H1 (cell line): ENCODE measurements at regions not wholly inside any gene's neighbourhood (a gene's known extent, or its start where the extent isn't known, plus 50 kb on each side); places are given as distances from the start of the nearest gene placed in this dataset.

Experiments
- ASH2L ChIP-seq: fragments of 200-600, 300-600 bp; sonication (generic); IDR thresholded peaks from one replicate; pipeline ENCODE4 v1.7.1; 2017; ENCODE audit warnings: low read length
- CBX5 ChIP-seq: fragments of 300-800, 300-1000 bp; sonication (generic); IDR thresholded peaks from 2 replicates; pipeline ENCODE4 v1.7.1; 2016; ENCODE audit warnings: antibody characterized with exemption, low read length, low read depth
- MAX ChIP-seq: IDR thresholded peaks from 2 replicates; pipeline ENCODE4 v1.6.1; 2012; ENCODE audit warnings: inconsistent platforms
- SIRT6 ChIP-seq: IDR thresholded peaks from one replicate; pipeline ENCODE4 v1.7.1; 2012; ENCODE audit warnings: low read length, inconsistent platforms
- TCF12 ChIP-seq: IDR thresholded peaks from 2 replicates; pipeline ENCODE4 v1.6.1; 2011; ENCODE audit warnings: low read depth, mild to moderate bottlenecking, low read length

- TF ChIP-seq MAX (no peak), CBX5 (no peak), ASH2L (no peak), TCF12 (no peak), SIRT6 (no peak)
These were observed 146.3 kb downstream of the LY86 start (continued) for GRCh38 chr6:6734479-6735465.
